Heart right ventricle (tissue), 16 donors: ENCODE measurements at regions not wholly inside any gene's neighbourhood (a gene's known extent, or its start where the extent isn't known, plus 50 kb on each side); places are given as distances from the start of the nearest gene placed in this dataset.

Experiments used
- ATAC-seq, 8 donors: fragments of 200-7000 bp; cut with Tn5 transposase; one replicate each; pipeline ENCODE4 v1.9.1; 2020; ENCODE audit warnings: mild to moderate bottlenecking in 8 of 8, moderate library complexity in 8 of 8, moderate number of reproducible peaks in 1 of 8
- DNase-seq, 2 donors: peaks; one replicate each; pipeline ENCODE4 v3.0.0-alpha.2; 2020
- H3K27ac ChIP-seq, 10 donors: fragments of 200-600 bp; sonication (generic) in 2 of 10; one replicate each; pipeline versions ENCODE4 v1.5.0 to v1.8.0; 2020 to 2022; ENCODE audit warnings: mild to moderate bottlenecking in 3 of 10
- H3K27me3 ChIP-seq, 7 donors: fragments of 200-600 bp; one replicate each; pipeline ENCODE4 v1.8.0; 2021 to 2022; ENCODE audit warnings: mild to moderate bottlenecking in 2 of 7
- H3K36me3 ChIP-seq, 9 donors: fragments of 200-600 bp; sonication (generic) in 1 of 9; one replicate each; pipeline versions ENCODE4 v1.5.0 to v1.8.0; 2020 to 2022; ENCODE audit warnings: mild to moderate bottlenecking in 2 of 9
- H3K4me1 ChIP-seq, 9 donors: fragments of 200-600 bp; sonication (generic) in 1 of 9; one replicate each; pipeline versions ENCODE4 v1.5.0 to v1.8.0; 2020 to 2022; ENCODE audit warnings: mild to moderate bottlenecking in 4 of 9
- H3K4me3 ChIP-seq, 10 donors: fragments of 200-600 bp; sonication (generic) in 2 of 10; one replicate each; pipeline versions ENCODE4 v1.5.0 to v1.8.0; 2020 to 2022; ENCODE audit warnings: mild to moderate bottlenecking in 7 of 10, moderate library complexity in 2 of 10
- H3K9me3 ChIP-seq, 11 donors: fragments of 200-600 bp in 10 of 11; sonication (generic) in 2 of 11; one replicate each; pipeline versions ENCODE4 v1.5.0 to v1.8.0; 2013 to 2022; ENCODE audit warnings: mild to moderate bottlenecking in 2 of 11, control low read depth in 1 of 11, moderate library complexity in 1 of 11
- CTCF ChIP-seq, 9 donors: fragments of 200-600 bp; sonication (generic) in 2 of 9; IDR thresholded peaks; one replicate each; pipeline versions ENCODE4 v1.5.0 to v1.8.0; 2021 to 2022; ENCODE audit warnings: antibody characterized with exemption in 9 of 9, mild to moderate bottlenecking in 5 of 9, moderate library complexity in 1 of 9
- WGBS, 2 donors: extraction: QIAGEN DNeasy Blood & Tissue Kit; methylation state at CpG; one replicate each; pipeline ENCODE4 v1.1.7; 2013; ENCODE audit warnings: inconsistent platforms in 1 of 2; 5-methylcytosine and 5-hydroxymethylcytosine counted together
- intact Hi-C, 10 donors: fragments of 100-400 bp; cut with DNase I; formaldehyde crosslinking; loops; one replicate each; pipeline versions ENCODE4 v1.11.1 to v1.14.2; 2022
- donor health status: Arrhythmogenic right ventricular cardiomyopathy.
- donor health status: ischemic (EF 13 %, LVEDD 7.1; RV severe dilation, severe dysfunction).
- donor health status: healthy with polysubstance abuse.
- donor health status: DM: no; HTN: yes; CAD: no.
- donor health status: DM: no; HTN: no; CAD: no.
- donor health status: ischemic (EF 25% LVEDD 6.9; RV normal size, moderate dysfunction).
- donor health status: ischemic (EF 25% LVEDD 5.7; RV mildly dilated, moderate dysfunction).
- donor health status: healthy.
- donor health status: DM: yes; HTN: yes; CAD: no.
- donor health status: Ischemic cardiomyopathy.
- donor health status: ischemic (EF 35%, LVEDD 5.7; RV mildly dilated, moderate dysfunction).
- donor health status: nonischemic (EF 11% LVEDD 7.7; RV severe dilation, severe dysfunction).
- donor health status: DM: yes; HTN: yes; CAD: no.
- donor health status: PGD.
- donor health status: ischemic (EF 29% LVEDD 5.4; RV normal size, mild dysfunction).
- donor health status: nonischemic (EF 23%, LVEDD 6.1; RV moderate dilation, normal function).

DNA sequence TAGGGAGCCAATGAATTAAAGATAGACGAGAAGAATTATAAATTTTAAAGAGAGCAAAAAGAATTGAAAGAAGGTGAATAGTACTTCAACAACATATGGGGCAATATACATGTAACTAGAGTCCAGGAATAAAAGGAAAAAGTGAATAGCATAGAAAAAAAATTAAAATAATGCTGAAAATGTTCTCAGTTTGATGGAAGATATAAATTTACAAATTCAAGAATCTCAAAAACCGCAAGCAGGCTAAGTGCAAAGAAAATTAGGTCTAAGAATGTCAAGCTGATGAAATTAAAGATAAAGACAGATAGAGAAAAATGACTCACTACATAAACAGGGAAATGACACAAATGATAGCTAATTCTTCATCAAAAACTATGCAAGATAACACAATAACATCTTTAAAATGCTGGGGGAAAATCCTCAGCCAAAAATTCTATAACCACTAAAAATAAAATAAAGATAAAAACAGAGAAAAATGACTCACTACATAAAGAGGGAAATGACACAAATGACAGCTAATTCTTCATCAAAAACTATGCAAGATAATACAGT, 326.3 kb downstream of the TBX15 start:
- no peak for DNase-seq
- TF ChIP-seq CTCF (IDR thresholded peaks at IDR 0.05): no peak
- H3K36me3 ChIP-seq: no peaks in the 10 kb centered on the region
- no peak overlapping the region for H3K27ac ChIP-seq
- H3K4me3 ChIP-seq: no peak overlapping the region
- 67 to 81% methylated on average over 2 of the region's 2 CpGs for WGBS, 2 donors
- intact Hi-C loops: no loop called here
- H3K9me3 ChIP-seq: peaks cover 0 to 9% (median 0%) of the 10 kb centered on the region in 11 donors
- no peaks in the 10 kb centered on the region for H3K4me1 ChIP-seq
- H3K27me3 ChIP-seq: no peaks in the 10 kb centered on the region
- no peak for ATAC-seq

DNA sequence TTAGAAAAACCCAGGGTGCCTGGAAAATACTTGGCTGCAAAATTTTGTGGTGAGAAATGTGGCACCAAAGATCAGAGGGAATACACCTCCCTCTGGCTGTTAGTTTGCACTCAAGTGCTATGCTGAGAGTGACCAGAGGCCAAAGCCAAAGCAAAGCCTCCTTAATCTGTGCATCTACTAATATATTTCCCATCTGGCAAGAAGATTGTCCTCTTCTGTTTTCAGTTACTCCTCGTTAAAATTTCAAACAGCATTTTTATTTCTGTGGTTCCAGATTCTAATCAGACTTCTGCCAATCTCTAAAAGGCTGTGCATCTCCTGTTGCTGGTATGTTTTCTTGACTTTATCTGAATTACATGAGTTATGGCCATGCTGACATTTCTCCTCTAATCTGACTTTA, 327.4 kb downstream of the TBX15 start:
- H3K9me3 ChIP-seq: peaks cover 0 to 9% (median 3%) of the 10 kb centered on the region in 11 donors
- H3K27me3 ChIP-seq: no peaks in the 10 kb centered on the region
- H3K4me3 ChIP-seq: no peak overlapping the region
- H3K36me3 ChIP-seq: no peaks in the 10 kb centered on the region
- no peaks in the 10 kb centered on the region for H3K4me1 ChIP-seq
- WGBS, 2 donors: 15 to 24% methylated on average over 1 of the region's 1 CpG
- DNase-seq (no peak), ATAC-seq (no peak)
- TF ChIP-seq CTCF (IDR thresholded peaks at IDR 0.05): no peak
- H3K27ac ChIP-seq: no peak overlapping the region
- intact Hi-C loops: no loop called here

DNA sequence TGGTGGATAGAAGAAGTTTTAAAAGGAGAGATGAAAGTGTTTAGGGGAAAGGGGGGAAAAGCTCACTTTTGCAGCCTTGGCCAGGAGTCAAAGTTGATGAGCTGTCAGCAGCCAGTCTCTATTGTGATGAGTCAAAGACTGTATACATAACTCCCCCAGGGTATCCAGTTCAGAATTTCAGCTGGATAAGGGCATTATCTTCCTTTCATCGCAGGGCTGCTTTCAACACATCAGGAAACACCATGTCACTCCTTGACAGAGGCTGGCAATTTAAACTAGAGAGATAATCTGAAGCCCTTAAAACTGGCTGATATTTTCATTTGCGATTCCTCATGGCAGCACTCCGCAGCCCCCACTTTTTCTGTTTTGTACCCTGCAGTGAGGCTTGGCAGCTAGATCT, 328.5 kb downstream of the TBX15 start:
- intact Hi-C loops: no loop called here
- Histone ChIP-seq H3K4me3 (no peak overlapping the region), H3K27me3 (no peaks in the 10 kb centered on the region), H3K36me3 (no peaks in the 10 kb centered on the region), H3K27ac (no peak overlapping the region), H3K9me3 (peaks cover 0 to 17% (median 7%) of the 10 kb centered on the region in 11 donors), H3K4me1 (no peaks in the 10 kb centered on the region)
- WGBS, 2 donors: 6 to 18% methylated on average over 3 of the region's 3 CpGs
- ATAC-seq: peak in 2 of 8 donors; percentile 66 to 75
- DNase-seq: no peak
- TF ChIP-seq CTCF (IDR thresholded peaks at IDR 0.05): no peak

GRCh38 chr1:118650107-118650807, 337.9 kb downstream of the TBX15 start:
- TF ChIP-seq CTCF (IDR thresholded peaks at IDR 0.05): no peak
- DNase-seq (no peak), ATAC-seq (peak in 5 of 8 donors; percentile 33 to 75 (median 70))
- peaks cover 0 to 6% (median 0%) of the 10 kb centered on the region in 11 donors for H3K9me3 ChIP-seq
- H3K27ac ChIP-seq: peak overlapping the region in 2 of 10 donors; percentile 29 to 49
- intact Hi-C loops: no loop called here
- H3K4me1 ChIP-seq: peaks cover 0 to 10% (median 0%) of the 10 kb centered on the region in 9 donors
- no peaks in the 10 kb centered on the region for H3K27me3 ChIP-seq
- no peaks in the 10 kb centered on the region for H3K36me3 ChIP-seq
- no peak overlapping the region for H3K4me3 ChIP-seq
- WGBS, 2 donors: 33 to 43% methylated on average over 7 of the region's 7 CpGs
